ENCODE measurements at regions not wholly inside any gene's neighbourhood (a gene's known extent, or its start where the extent isn't known, plus 50 kb on each side); places are given as distances from the start of the nearest gene placed in this dataset.

- TF ChIP-seq CTCF (IDR thresholded peaks at IDR 0.05; ENCODE audit: extremely low read depth in 1 of 2, insufficient read depth in 1 of 2, low read depth in 1 of 2, low read length in 2 of 2) (no peak), POLR2A (IDR thresholded peaks at IDR 0.05; ENCODE audit: low read depth, low read length) (no peak), EZH2 (IDR thresholded peaks at IDR 0.05; ENCODE audit: borderline replicate concordance, low read depth, low read length, severe bottlenecking) (no peak), POLR2AphosphoS5 (IDR thresholded peaks at IDR 0.05; ENCODE audit: insufficient read depth, low read depth, low read length) (no peak), MAX (IDR thresholded peaks at IDR 0.05; ENCODE audit: insufficient read depth, insufficient read length) (no peak), MYC (IDR thresholded peaks at IDR 0.05; ENCODE audit: low read depth, low read length) (no peak)
These were observed 58.3 kb upstream of the WDR41 start for GRCh38 chr5:77550406-77550805.
